GM21529 (cell line): ENCODE measurements at regions not wholly inside any gene's neighbourhood (a gene's known extent, or its start where the extent isn't known, plus 50 kb on each side); places are given as distances from the start of the nearest gene placed in this dataset.

Experiments
- ATAC-seq: cut with Tn5 transposase; IDR thresholded peaks from one replicate; pipeline ENCODE4 v1.9.1; 2021; ENCODE audit not compliant: unreplicated experiment

GRCh38 chr1:13921190-13921589 is 221.2 kb downstream of the PRDM2 start:
- no peak for ATAC-seq

GRCh38 chr1:13922466-13923110 is 222.6 kb downstream of the PRDM2 start:
- no peak for ATAC-seq

- ATAC-seq, result no peak
Observed at GRCh38 chr1:13926556-13926955, 226.6 kb downstream of the PRDM2 start.

- ATAC-seq, result no peak
Observed at GRCh38 chr1:13927736-13928135, 227.7 kb downstream of the PRDM2 start.

- no peak for ATAC-seq
Observed at GRCh38 chr1:13929313-13929712, 229.3 kb downstream of the PRDM2 start.

GRCh38 chr1:13930151-13930550 is 230.2 kb downstream of the PRDM2 start:
- no peak for ATAC-seq

GRCh38 chr1:13931226-13931625 is 231.2 kb downstream of the PRDM2 start:
- no peak for ATAC-seq

GRCh38 chr1:13935336-13935735 is 235.3 kb downstream of the PRDM2 start:
- ATAC-seq, result no peak

GRCh38 chr1:13941315-13941714 is 241.3 kb downstream of the PRDM2 start:
- no peak for ATAC-seq

GRCh38 chr1:13943055-13943454 is 243.1 kb downstream of the PRDM2 start:
- no peak for ATAC-seq

GRCh38 chr1:13945856-13946255 is 245.9 kb downstream of the PRDM2 start:
- ATAC-seq, result no peak

- no peak for ATAC-seq
Observed at GRCh38 chr1:13947658-13948057, 247.7 kb downstream of the PRDM2 start.

- ATAC-seq, result no peak
Observed at GRCh38 chr1:13948396-13948795, 248.4 kb downstream of the PRDM2 start.

- ATAC-seq, result no peak
Observed at GRCh38 chr1:13948888-13949391, 249.0 kb downstream of the PRDM2 start.

GRCh38 chr1:13949546-13949945 is 249.6 kb downstream of the PRDM2 start:
- no peak for ATAC-seq

GRCh38 chr1:13950637-13951036 is 250.6 kb downstream of the PRDM2 start:
- ATAC-seq, result no peak

GRCh38 chr1:13951793-13952751 is 252.1 kb downstream of the PRDM2 start:
- no peak for ATAC-seq

- ATAC-seq, result no peak
Observed at GRCh38 chr1:13952985-13953384, 253.0 kb downstream of the PRDM2 start.

- ATAC-seq, result no peak
Observed at GRCh38 chr1:13956393-13956792, 256.4 kb downstream of the PRDM2 start.

GRCh38 chr1:13960375-13960987 is 260.5 kb downstream of the PRDM2 start:
- no peak for ATAC-seq

GRCh38 chr1:13964768-13965167 is 264.8 kb downstream of the PRDM2 start:
- no peak for ATAC-seq
